NAMALWA (cell line): ENCODE measurements at regions not wholly inside any gene's neighbourhood (a gene's known extent, or its start where the extent isn't known, plus 50 kb on each side); places are given as distances from the start of the nearest gene placed in this dataset.
"Not testable (repeated sequence)": the region's sequence is repeated elsewhere in the genome, so short reads cannot be mapped to it uniquely, and the experiment has no call there.

Experiments
- DNase-seq: peaks from one replicate; pipeline ENCODE4 v3.0.0-alpha.2; 2015; ENCODE audit warnings: low spot score

DNA sequence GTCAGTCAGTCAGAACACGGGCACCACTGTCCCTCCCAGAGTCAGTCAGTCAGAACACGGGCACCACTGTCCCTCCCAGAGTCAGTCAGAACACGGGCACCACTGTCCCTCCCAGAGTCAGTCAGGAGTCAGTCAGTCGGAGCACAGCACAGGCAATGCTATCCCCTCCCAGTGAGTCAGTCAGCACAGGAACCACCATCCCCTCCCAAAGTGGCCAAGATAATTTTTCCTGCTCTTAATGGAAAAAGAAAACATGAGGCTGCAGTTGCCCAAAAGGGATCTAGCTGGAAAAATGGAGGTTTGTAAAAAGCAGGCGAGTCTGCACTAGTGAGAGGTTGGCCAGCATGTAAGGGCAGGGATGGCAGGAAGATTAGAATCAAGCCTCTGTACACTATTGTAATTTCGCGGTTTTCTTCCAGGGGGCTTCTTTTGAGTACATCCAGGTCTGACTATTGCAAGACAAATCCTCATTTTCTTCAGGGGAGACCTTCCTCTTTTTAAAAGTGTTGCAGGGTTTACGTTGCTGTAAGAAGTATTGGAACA is 213.8 kb downstream of the SIPA1L2 start:
- no peak for DNase-seq

DNA sequence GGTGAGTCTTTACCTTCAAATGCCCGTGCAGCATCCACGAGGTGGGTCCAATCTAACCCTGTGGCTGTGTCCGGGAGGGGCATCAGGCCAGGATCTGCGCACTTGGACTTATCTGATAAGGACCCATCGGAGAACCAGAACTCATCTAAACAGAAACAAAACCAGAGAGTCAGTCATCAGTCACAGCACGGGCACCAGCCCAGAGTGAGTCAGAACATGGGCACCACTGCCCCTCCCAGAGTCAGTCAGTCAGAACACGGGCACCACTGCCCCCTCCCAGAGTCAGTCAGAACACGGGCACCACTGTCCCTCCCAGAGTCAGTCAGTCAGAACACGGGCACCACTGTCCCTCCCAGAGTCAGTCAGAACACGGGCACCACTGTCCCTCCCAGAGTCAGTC is 214.5 kb downstream of the SIPA1L2 start:
- not testable (repeated sequence) for DNase-seq

DNA sequence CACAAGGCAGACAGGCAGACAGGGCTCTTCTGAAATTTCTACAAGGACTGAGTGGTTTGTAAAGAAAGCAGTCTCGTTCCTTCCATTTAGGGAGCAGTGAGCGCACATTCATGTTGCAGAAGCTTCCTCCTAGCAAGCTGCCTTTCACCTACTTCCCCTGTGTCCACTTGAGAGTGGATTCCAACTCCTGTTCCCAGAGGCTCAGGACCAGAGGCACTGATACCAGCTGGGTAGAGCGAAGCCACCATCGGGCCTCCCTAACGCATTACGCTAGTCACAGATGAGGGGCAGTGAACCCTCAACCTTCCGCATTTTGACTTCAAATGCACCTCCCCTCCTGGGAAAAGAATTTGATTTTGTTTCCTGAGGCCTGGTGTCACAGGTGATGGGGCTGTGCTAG is 215.8 kb downstream of the SIPA1L2 start:
- no peak for DNase-seq

DNA sequence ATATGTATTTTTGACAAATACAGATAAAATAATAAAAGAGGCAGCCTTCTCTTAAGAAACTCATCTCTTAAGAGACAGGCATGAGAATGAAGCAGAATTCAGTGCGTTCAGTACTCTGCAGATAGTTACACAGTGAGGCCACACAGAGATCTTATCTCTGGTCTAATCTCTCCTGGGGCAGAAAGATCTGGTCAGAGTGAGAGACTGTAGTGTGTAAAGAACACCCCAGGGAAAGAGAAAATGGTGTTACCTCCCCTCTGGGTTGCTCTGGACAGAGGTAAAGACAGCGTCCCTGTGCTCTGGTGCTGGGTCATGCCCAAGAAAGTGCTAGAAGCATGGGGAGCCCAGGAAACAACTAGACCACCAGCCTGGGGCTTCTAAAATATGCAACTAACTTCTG is 216.3 kb downstream of the SIPA1L2 start:
- no peak for DNase-seq

DNA sequence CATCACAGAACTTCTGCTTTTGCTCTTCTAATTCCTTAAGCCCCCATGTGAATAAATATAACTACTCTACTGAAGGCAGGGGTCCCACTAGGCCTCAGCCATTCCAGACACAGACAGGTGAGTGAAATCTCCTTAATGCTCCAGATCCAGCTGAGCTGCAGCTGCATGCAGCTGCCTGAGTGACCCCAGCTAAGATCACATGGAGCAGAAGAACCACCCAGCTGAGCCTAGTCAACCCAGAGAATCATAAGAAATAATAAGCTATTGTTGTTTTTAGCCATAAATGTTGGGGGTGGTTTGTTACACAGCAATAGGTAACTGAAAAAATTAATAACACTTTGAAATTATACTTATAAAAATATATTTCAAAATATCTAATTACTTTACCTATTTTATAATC is 220.3 kb downstream of the SIPA1L2 start:
- no peak for DNase-seq

- no peak for DNase-seq
Observed at GRCh38 chr1:232407120-232407519, 222.8 kb downstream of the SIPA1L2 start.

DNA sequence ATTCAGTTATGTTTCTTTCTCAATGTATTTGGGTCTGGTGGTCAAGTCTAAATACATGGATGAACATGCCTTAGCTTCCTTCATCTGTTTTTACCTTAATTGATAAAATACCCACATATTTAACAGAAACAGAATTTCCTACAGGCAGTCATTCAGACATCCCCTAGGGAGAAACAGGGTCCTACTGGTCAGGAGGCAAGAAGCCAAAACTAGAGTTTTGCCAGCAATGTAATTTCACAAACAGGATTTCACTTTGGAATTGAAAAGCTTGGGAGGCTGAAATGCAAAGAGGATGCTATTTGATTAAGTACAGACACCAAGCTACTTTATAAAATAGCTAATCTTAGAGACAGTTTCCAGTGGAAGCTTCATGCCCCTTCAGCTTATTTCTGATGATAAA is 224.2 kb downstream of the SIPA1L2 start:
- no peak for DNase-seq

GRCh38 chr1:232404981-232405731 is 224.8 kb downstream of the SIPA1L2 start:
- no peak for DNase-seq

DNA sequence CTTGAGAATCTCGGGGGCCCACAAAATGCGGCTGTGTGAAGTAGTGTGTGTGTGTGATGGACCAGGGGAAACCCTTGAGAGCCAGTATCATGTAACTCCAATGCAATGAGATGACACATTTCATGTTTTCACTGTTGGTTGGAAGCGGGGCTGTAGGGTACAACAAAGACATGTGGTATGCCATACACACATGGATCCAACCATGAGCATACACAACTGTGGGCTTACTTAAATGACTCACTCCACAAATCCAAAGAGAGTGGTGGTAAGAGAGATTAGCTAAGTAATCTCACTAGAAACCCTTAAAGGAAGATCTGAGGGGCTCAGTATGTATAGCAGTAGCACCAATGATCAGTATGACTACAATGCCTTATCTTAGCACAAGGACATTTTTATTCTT is 225.7 kb downstream of the SIPA1L2 start:
- DNase-seq, result no peak

- no peak for DNase-seq
Observed at GRCh38 chr1:232403017-232403714, 226.8 kb downstream of the SIPA1L2 start.

DNA sequence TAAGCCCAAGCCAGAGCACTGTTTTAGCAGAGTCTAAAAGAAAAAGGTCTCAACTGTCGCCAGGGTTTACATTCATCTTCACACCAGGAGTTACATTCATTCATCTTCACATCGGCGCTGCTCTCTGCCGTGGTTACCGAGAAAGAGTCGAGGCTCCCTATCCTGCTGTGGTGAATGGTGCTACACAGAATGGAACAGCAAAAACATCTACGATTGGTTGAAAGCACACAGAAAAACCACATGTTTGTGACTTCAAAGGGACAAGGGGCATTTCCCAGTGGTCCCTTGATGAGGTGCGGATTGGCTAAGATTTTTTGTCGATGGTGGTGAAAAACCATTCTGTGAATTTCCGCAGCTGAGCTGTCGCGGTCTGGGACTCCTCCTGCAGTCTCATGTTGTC is 231.1 kb downstream of the SIPA1L2 start:
- DNase-seq, result no peak

DNA sequence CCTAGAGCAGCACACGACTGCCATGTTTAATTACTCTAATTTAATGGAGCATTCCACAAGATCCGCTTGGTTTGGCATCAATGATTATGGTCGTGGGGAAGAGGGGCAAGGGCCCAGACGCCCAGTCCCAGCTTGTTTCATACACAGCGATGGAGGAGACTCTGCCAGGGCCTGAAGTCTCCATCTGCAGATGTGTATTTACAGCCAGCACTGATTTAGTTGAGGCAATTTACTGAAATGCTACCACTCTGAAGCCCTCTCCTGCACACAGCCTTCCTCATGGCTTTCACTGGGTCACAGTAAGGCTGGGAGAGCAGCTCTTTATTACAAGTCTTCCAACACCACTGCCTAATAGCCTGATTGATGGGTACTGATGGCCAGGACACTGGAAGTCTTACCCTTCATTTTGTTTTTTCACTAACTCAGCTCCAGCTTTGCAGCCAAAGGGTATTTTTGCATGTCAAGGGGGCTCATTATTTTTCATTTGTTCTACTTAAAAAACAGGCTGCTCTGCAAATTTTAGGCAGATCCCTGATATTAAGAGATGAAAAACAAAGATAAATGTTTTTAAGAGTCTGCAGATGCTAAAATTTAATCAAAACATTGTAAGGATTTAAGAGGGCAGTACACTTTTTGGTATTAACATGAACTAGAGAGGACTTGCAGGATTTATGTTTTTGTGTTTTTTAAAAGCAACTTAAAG is 236.3 kb downstream of the SIPA1L2 start:
- DNase-seq, result no peak

DNA sequence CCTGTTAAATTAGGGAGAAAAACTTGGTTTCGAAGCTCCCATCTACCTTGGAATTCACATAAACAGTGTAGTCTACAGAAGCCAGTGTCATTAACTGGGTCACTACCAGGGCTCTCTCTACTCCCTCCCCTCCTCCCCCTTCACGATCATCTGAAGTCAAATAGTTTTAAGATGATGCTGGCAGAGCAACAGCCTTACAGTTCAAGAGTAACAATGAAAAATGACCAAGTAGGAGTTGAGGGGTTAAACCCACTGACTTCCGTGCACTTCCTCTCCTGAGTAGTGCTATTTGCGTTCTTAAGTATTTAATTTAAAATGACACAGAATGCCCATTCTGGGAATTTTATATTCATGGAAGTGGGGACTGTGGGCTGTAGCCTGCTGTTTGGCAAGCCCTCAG is 236.9 kb downstream of the SIPA1L2 start:
- no peak for DNase-seq

DNA sequence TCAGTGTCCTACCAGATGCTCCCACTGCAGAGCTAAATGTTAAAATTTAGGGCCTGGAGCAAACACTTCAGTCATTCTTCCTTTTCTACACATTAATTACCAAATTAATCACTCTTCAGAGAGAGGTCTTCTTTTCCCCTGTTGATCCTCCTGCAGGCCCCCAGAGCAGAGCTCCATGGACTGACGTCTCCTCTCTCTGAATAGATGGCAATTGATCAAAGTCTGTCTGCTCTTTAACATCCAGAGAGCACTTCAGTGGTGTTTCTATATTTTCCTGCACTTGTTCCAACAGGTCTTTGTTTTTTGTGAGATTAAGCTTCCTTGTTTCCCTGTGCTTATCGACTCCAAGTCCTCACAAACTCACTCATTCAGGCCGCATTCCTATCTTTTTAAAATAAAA is 239.3 kb downstream of the SIPA1L2 start:
- DNase-seq, result no peak

GRCh38 chr1:232389744-232390143 is 240.2 kb downstream of the SIPA1L2 start:
- no peak for DNase-seq

DNA sequence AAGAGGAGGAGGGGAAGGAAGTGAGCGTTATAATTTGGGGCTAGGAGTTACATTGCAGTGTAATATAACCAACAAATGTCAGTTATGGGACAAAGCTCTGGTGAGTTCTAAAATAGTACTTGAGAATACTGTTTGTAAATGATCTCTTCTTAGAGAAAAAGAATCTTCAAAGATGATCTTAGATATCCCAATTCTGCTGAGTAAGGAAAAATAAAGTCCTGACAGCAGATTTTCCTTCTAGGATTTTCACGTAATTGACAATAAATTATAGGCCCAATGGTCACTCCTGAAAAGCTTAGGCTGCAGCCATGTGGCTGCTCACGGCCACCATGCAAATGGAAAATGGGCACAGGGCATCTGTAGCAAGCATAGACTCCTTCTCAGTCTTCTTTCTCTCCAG is 241.6 kb downstream of the SIPA1L2 start:
- no peak for DNase-seq

DNA sequence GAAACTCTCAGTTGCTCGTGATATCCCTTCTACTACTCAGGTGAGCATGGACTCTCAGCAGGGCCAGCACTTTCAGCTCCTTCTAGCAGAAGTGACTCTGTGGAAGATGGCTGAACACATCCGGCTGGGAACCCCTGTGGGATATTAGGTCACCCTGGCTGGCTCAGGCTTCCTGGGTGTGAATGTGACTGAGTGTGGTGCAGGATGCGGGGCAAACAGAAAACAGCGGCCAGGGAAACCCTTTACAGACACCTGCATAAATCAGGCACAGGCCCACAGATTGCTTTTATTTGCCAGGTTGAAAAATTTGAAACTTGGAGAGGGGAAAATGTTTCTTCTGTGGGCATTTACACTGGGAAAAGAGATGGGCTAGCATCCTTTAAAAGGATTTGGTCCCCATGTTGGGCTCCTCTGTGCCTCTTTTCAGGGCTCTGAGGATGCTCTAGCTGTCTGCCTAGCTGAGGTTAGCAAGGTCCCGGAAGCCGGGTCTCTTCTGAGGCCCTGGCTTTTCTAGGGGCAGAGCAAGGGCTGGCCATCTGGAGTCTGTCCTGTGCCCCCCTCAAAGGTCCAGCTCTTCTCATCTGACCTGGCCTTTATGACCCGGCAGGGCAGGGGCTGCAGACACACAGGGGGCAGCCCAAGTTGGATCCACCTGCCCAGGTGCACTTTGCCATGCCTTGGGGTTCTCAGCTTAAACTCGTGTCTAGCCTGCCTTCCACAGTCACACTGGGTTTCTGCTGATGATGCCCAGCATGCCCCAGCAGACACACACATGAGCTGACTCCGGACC is 243.0 kb downstream of the SIPA1L2 start:
- DNase-seq, result no peak

DNA sequence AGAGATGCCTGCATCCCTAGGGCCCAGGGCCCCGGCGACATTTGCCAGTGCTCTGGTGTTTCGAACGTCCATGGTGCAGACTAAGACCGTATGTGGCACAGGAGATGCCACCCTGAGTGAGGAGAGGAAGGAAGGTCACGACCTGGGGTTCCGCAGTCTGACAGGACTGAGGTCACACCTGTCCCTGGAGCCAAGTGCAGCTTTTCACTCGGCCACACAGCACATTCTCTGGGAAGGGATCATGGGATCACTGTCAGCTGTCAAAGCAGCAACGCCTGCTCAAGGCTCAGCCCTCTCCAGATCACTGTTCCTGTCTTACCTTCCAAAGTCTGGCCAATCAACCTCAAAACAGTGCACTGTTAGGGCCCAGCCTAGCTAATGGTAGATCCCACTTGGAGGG is 243.6 kb downstream of the SIPA1L2 start:
- DNase-seq, result no peak

GRCh38 chr1:232385221-232385620 is 244.7 kb downstream of the SIPA1L2 start:
- no peak for DNase-seq

GRCh38 chr1:232384171-232384883 is 245.6 kb downstream of the SIPA1L2 start:
- no peak for DNase-seq

GRCh38 chr1:232383455-232384123 is 246.3 kb downstream of the SIPA1L2 start:
- DNase-seq, result no peak
